ENCODE measurements at regions not wholly inside any gene's neighbourhood (a gene's known extent, or its start where the extent isn't known, plus 50 kb on each side); places are given as distances from the start of the nearest gene placed in this dataset.
"Not testable (repeated sequence)": the region's sequence is repeated elsewhere in the genome, so short reads cannot be mapped to it uniquely, and the experiment has no call there.

DNA sequence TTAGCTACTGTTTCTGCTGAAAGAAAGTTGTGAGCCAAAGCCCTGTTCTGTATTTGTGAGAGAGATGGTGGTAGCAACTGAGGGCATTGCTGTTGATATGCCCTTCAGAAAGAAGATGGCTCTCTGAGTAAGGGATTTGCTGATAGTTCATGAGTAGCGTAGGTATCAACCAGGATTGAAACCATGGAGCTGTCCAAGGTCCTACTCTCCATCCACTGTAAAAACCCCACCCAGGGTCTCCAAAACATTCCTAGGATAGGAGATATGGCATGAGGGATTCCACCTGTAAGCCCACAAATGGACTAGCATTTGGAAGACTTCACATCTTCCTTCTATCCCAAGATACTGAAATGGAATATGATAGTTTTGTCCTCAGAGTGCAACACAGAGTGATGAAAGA is 277.1 kb upstream of the PRKX start:
- POLR2A ChIA-PET: no interaction called here
- Histone ChIP-seq H3K36me3 (ENCODE audit: insufficient read depth, low read length) (no peaks in the 10 kb centered on the region), H3K27me3 (ENCODE audit: control insufficient read depth in 1 of 2, insufficient read depth in 2 of 2, low read length in 2 of 2) (no peaks in the 10 kb centered on the region), H3K4me3 (ENCODE audit: low read length) (no peak overlapping the region), H3K9me3 (ENCODE audit: control insufficient read depth in 1 of 2, insufficient read depth in 1 of 2, low read length in 2 of 2) (no peaks in the 10 kb centered on the region), H3K4me1 (ENCODE audit: insufficient read depth, low read length) (no peaks in the 10 kb centered on the region), H3K27ac (ENCODE audit: low read depth in 1 of 2, low read length in 2 of 2) (no peak overlapping the region)
- Mint-ChIP-seq H3K36me3 (ENCODE audit: low read depth) (no peaks in the 10 kb centered on the region), H3K27ac (no peak overlapping the region), H3K27me3 (no peaks in the 10 kb centered on the region), H3K4me1 (ENCODE audit: low read depth) (no peaks in the 10 kb centered on the region), H3K9me3 (no peaks in the 10 kb centered on the region), H3K4me3 (no peak overlapping the region)
- CTCF ChIA-PET: no interaction called here
- DNase-seq (no peak), ATAC-seq (ENCODE audit: poor library complexity) (no peak)
- TF ChIP-seq, protein P1, sequence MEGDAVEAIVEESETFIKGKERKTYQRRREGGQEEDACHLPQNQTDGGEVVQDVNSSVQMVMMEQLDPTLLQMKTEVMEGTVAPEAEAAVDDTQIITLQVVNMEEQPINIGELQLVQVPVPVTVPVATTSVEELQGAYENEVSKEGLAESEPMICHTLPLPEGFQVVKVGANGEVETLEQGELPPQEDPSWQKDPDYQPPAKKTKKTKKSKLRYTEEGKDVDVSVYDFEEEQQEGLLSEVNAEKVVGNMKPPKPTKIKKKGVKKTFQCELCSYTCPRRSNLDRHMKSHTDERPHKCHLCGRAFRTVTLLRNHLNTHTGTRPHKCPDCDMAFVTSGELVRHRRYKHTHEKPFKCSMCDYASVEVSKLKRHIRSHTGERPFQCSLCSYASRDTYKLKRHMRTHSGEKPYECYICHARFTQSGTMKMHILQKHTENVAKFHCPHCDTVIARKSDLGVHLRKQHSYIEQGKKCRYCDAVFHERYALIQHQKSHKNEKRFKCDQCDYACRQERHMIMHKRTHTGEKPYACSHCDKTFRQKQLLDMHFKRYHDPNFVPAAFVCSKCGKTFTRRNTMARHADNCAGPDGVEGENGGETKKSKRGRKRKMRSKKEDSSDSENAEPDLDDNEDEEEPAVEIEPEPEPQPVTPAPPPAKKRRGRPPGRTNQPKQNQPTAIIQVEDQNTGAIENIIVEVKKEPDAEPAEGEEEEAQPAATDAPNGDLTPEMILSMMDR (IDR thresholded peaks at IDR 0.05): no peak
- intact Hi-C loops (cut with DNase I, micrococcal nuclease): no loop called here

DNA sequence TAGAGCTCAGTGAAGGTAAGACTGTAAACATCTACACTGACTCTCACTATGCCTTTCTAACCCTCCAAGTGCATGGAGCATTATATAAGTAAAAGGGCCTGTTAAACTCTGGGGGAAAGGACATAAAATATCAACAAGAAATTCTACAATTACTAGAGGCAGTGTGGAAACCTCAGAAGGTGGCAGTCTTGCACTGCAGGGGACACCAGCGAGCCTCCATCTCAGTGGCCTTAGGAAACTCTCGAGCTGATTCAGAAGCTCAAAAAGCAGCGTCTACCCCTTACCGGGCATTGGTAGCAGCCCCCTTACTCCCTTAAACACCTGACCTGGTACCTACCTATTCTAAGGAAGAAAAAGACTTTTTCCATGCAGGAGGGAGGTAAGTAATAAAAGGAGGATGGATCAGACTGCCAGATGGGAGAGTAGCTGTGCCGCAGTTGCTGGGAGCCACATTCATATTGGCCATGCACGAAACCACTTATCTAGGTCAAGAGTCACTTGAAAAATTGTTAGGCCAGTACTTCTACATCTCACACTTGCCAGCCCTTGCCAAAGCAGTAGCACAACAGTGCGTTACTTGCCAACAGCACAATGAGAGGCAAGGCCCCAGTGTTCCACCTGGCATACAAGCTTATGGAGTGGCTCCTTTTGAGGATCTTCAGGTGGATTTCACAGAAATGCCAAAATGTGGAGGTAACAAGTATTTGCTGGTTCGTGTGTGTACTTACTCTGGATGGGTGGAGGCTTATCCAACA is 258.8 kb upstream of the PRKX start:
- H3K4me3 ChIP-seq (ENCODE audit: low read length); H3K27ac Mint-ChIP-seq; POLR2A ChIA-PET; H3K27me3 Mint-ChIP-seq; H3K4me1 Mint-ChIP-seq (ENCODE audit: low read depth); H3K9me3 Mint-ChIP-seq; H3K36me3 Mint-ChIP-seq (ENCODE audit: low read depth); H3K27me3 ChIP-seq (ENCODE audit: control insufficient read depth in 1 of 2, insufficient read depth in 2 of 2, low read length in 2 of 2); DNase-seq; ATAC-seq (ENCODE audit: poor library complexity); H3K36me3 ChIP-seq (ENCODE audit: insufficient read depth, low read length); H3K4me3 Mint-ChIP-seq; H3K9me3 ChIP-seq (ENCODE audit: control insufficient read depth in 1 of 2, insufficient read depth in 1 of 2, low read length in 2 of 2); H3K4me1 ChIP-seq (ENCODE audit: insufficient read depth, low read length); CTCF ChIA-PET; H3K27ac ChIP-seq (ENCODE audit: low read depth in 1 of 2, low read length in 2 of 2); intact Hi-C loops (cut with DNase I, micrococcal nuclease): not testable (repeated sequence)

DNA sequence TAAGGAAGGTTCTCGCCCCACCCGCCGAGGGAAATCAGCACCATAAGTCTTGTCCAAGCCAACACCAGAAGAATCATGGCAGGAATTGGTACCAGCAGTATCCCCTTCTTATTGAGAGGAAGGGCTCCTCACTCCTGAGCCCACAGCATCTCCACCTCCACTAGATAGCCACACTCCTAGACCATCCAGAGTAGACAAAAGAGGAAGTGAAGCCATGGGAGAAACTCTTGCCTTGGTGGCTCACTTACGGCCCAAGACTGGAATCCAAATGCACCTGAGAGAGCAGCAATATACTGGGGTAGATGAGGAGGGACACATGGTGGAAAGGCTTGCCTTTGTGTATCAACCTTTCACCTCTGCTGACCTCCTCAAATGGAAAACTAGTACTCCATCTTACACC is 255.3 kb upstream of the PRKX start:
- Histone ChIP-seq H3K4me3 (ENCODE audit: low read length) (no peak overlapping the region), H3K27ac (ENCODE audit: low read depth in 1 of 2, low read length in 2 of 2) (no peak overlapping the region), H3K4me1 (ENCODE audit: insufficient read depth, low read length) (no peaks in the 10 kb centered on the region), H3K27me3 (ENCODE audit: control insufficient read depth in 1 of 2, insufficient read depth in 2 of 2, low read length in 2 of 2) (no peaks in the 10 kb centered on the region), H3K9me3 (ENCODE audit: control insufficient read depth in 1 of 2, insufficient read depth in 1 of 2, low read length in 2 of 2) (no peaks in the 10 kb centered on the region), H3K36me3 (ENCODE audit: insufficient read depth, low read length) (no peaks in the 10 kb centered on the region)
- H3K9me3 Mint-ChIP-seq: no peaks in the 10 kb centered on the region
- no peaks in the 10 kb centered on the region for H3K4me1 Mint-ChIP-seq (ENCODE audit: low read depth)
- ATAC-seq (ENCODE audit: poor library complexity) (no peak), DNase-seq (no peak)
- no peaks in the 10 kb centered on the region for H3K36me3 Mint-ChIP-seq (ENCODE audit: low read depth)
- POLR2A ChIA-PET: no interaction called here
- TF ChIP-seq, protein P1 (IDR thresholded peaks at IDR 0.05): no peak
- no peak overlapping the region for H3K4me3 Mint-ChIP-seq
- no peaks in the 10 kb centered on the region for H3K27me3 Mint-ChIP-seq
- no peak overlapping the region for H3K27ac Mint-ChIP-seq
- CTCF ChIA-PET: no interaction called here
- intact Hi-C loops (cut with DNase I, micrococcal nuclease): no loop called here

DNA sequence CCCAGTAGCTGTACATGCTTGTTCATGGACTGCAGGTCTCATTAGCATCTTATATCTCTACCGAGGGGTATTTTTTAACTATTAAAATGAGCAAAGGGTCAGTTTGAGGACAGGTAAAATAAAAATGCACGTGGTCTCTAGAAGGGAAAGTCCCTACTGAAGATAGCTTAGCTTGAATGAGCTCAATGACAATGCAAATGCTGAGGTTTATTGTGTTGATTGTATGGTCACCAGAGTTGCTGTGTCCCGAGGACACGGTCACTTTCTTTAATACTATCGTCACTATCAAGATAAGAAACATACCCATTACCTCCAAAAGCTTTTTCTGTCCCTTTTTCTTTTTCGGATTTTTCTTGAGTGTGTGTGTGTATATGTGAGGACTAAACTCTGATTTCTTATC is 250.5 kb upstream of the PRKX start:
- TF ChIP-seq, protein P1 (IDR thresholded peaks at IDR 0.05): no peak
- H3K27me3 Mint-ChIP-seq: peaks cover 25% of the 10 kb centered on the region
- H3K9me3 Mint-ChIP-seq: no peaks in the 10 kb centered on the region
- ChIA-PET CTCF (no interaction called here), POLR2A (no interaction called here)
- no peaks in the 10 kb centered on the region for H3K36me3 Mint-ChIP-seq (ENCODE audit: low read depth)
- DNase-seq: no peak
- Histone ChIP-seq H3K4me3 (ENCODE audit: low read length) (no peak overlapping the region), H3K27me3 (ENCODE audit: control insufficient read depth in 1 of 2, insufficient read depth in 2 of 2, low read length in 2 of 2) (peaks cover 0 to 7% of the 10 kb centered on the region in 2 experiments), H3K9me3 (ENCODE audit: control insufficient read depth in 1 of 2, insufficient read depth in 1 of 2, low read length in 2 of 2) (no peaks in the 10 kb centered on the region), H3K4me1 (ENCODE audit: insufficient read depth, low read length) (no peaks in the 10 kb centered on the region), H3K27ac (ENCODE audit: low read depth in 1 of 2, low read length in 2 of 2) (no peak overlapping the region), H3K36me3 (ENCODE audit: insufficient read depth, low read length) (no peaks in the 10 kb centered on the region)
- no peak overlapping the region for H3K27ac Mint-ChIP-seq
- peaks cover 4% of the 10 kb centered on the region for H3K4me1 Mint-ChIP-seq (ENCODE audit: low read depth)
- ATAC-seq (ENCODE audit: poor library complexity): no peak
- no peak overlapping the region for H3K4me3 Mint-ChIP-seq
- intact Hi-C loops (cut with DNase I, micrococcal nuclease): no loop called here

Data from CD4-positive, alpha-beta T cell (primary cell).